Sigmoid colon (tissue), 6 donors: ENCODE measurements at regions not wholly inside any gene's neighbourhood (a gene's known extent, or its start where the extent isn't known, plus 50 kb on each side); places are given as distances from the start of the nearest gene placed in this dataset.

Experiments
- DNase-seq: peaks from one replicate; pipeline ENCODE4 v3.0.0-alpha.2; 2019
- H3K27ac ChIP-seq, 4 donors: fragments of 200-600 bp; sonication (generic); one replicate each; pipeline ENCODE4 v1.5.1; 2016 to 2019; ENCODE audit warnings: mild to moderate bottlenecking in 1 of 4
- H3K27me3 ChIP-seq, 3 donors: fragments of 200-600 bp; sonication (generic); one replicate each; pipeline ENCODE4 v1.5.1; 2019; ENCODE audit warnings: mild to moderate bottlenecking in 1 of 3
- H3K36me3 ChIP-seq, 4 donors: fragments of 200-600 bp; sonication (generic); one replicate each; pipeline ENCODE4 v1.5.1; 2016 to 2019
- H3K4me1 ChIP-seq, 4 donors: fragments of 200-600 bp; sonication (generic); one replicate each; pipeline ENCODE4 v1.5.1; 2017 to 2019
- H3K4me3 ChIP-seq, 4 donors: fragments of 200-600 bp; sonication (generic); one replicate each; pipeline ENCODE4 v1.5.1; 2017 to 2019; ENCODE audit warnings: mild to moderate bottlenecking in 2 of 4, moderate library complexity in 1 of 4
- H3K9me3 ChIP-seq, 4 donors: fragments of 200-600 bp in 3 of 4; sonication (generic) in 3 of 4; one replicate each; pipeline versions ENCODE4 v1.5.1 to v1.6.1; 2013 to 2019
- CTCF ChIP-seq, 4 experiments: fragments of 450-650 bp in 3 of 4; fragments of 200-600 bp in 1 of 4; IDR thresholded peaks; one replicate each; pipeline ENCODE4 v1.5.1; 2016 to 2019; ENCODE audit warnings: antibody characterized with exemption in 4 of 4, mild to moderate bottlenecking in 3 of 4, moderate library complexity in 2 of 4
- EP300 ChIP-seq, 4 donors: sonication (generic); formaldehyde crosslinking; IDR thresholded peaks; one replicate each; pipeline ENCODE4 v1.6.1; 2017; ENCODE audit warnings: antibody characterized with exemption in 4 of 4
- POLR2A ChIP-seq, 2 donors: fragments of 450-650 bp; IDR thresholded peaks; one replicate each; pipeline ENCODE4 v1.6.1; 2016; ENCODE audit warnings: antibody characterized with exemption in 2 of 2, mild to moderate bottlenecking in 2 of 2, moderate library complexity in 2 of 2
- POLR2AphosphoS5 ChIP-seq, 4 donors: sonication (generic); formaldehyde crosslinking; IDR thresholded peaks; one replicate each; pipeline ENCODE4 v1.6.1; 2017; ENCODE audit warnings: antibody characterized with exemption in 4 of 4
- WGBS, 2 donors: extraction: QIAGEN DNeasy Blood & Tissue Kit; methylation state at CpG; one replicate each; pipeline ENCODE4 v1.1.7; 2013; 5-methylcytosine and 5-hydroxymethylcytosine counted together
- intact Hi-C: fragments of 100-400 bp; cut with DNase I; formaldehyde crosslinking; loops from one replicate; pipeline ENCODE4 v1.15.1; 2023
- donor health status: healthy with polysubstance abuse.
- donor health status: healthy.

DNA sequence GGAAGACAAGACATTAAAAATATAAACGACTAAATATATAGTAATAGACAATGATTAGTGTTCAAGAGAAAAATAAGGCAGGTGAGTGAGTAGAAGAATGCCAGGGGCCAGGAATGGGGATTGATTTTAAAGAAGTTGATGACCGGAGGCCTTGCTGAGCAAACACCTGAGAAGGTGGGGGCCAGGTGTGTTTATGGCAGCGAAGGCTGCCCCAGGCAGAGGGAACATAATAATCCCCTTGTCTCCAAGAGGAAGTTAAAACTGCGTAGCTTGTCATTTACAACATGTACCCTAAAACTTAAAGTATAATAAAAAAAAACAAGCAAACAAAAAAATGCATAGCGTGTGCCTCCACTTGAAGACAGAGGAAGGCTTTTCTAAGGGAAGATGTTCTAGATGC is 220.3 kb downstream of the URB2 start:
- no peak for DNase-seq
- no peaks in the 10 kb centered on the region for H3K9me3 ChIP-seq
- no peak overlapping the region for H3K27ac ChIP-seq
- no peaks in the 10 kb centered on the region for H3K27me3 ChIP-seq
- 19 to 65% methylated on average over 5 of the region's 5 CpGs for WGBS, 2 donors
- H3K4me3 ChIP-seq: no peak overlapping the region
- no peaks in the 10 kb centered on the region for H3K36me3 ChIP-seq
- TF ChIP-seq POLR2A (IDR thresholded peaks at IDR 0.05) (no peak), CTCF (IDR thresholded peaks at IDR 0.05) (no peak), POLR2AphosphoS5 (IDR thresholded peaks at IDR 0.05) (no peak), EP300 (IDR thresholded peaks at IDR 0.05) (no peak)
- intact Hi-C loops: no loop called here
- peaks cover 0 to 17% (median 10%) of the 10 kb centered on the region in 4 donors for H3K4me1 ChIP-seq

DNA sequence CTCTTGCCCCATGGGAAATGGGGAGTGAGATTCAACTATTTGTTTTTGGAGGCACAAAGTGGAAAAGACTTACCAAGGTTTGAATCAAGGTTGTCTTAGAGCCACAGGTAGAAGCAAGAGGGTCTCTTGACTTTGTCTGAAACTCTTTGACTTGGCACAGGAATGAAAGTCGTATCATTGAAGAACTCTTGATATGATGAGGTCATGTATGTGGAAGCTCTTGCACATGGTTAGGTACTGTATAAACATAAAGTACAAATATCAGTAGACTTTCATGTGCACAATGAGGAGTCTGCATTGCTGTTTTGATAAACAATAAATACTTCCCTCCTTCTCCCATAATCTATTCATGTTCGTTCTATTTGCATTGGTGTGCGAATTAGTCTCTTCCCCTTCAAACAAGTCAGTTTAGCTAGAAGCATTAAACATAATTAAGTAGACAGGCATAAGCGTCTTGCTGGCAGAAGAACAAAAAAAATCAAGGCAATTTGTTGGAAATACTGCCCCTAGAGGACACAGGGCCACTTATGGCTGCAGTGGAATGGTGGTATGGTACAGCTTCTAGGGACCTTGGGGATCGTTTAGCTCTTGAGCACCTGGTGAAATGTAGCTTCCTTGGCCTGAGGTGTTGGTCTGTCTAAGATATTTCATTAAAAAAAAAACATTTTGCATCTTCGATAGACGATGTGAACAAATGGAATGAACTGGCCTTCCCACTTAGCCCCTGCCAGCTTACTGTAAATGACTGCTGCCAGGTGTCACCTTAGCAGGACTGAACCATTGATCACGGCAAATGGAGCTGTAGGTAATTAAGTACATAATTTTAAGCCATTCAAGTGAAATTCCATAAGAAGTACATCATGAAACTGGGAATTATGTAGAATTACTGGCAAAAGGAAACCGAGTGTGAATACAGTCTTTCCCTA is 218.0 kb upstream of the GALNT2 start:
- H3K27ac ChIP-seq: no peak overlapping the region
- intact Hi-C loops: no loop called here
- H3K9me3 ChIP-seq: no peaks in the 10 kb centered on the region
- no peak for DNase-seq
- TF ChIP-seq EP300 (IDR thresholded peaks at IDR 0.05): no peak
- no peak for TF ChIP-seq POLR2A (IDR thresholded peaks at IDR 0.05)
- TF ChIP-seq CTCF (IDR thresholded peaks at IDR 0.05): no peak
- no peaks in the 10 kb centered on the region for H3K27me3 ChIP-seq
- no peak overlapping the region for H3K4me3 ChIP-seq
- no peaks in the 10 kb centered on the region for H3K36me3 ChIP-seq
- peaks cover 0 to 10% (median 9%) of the 10 kb centered on the region in 4 donors for H3K4me1 ChIP-seq
- WGBS, 2 donors: 87 to 90% methylated on average over 9 of the region's 9 CpGs

GRCh38 chr1:229851511-229851910 is 215.5 kb upstream of the GALNT2 start:
- TF ChIP-seq POLR2A (IDR thresholded peaks at IDR 0.05) (no peak), POLR2AphosphoS5 (IDR thresholded peaks at IDR 0.05) (no peak), EP300 (IDR thresholded peaks at IDR 0.05) (no peak), CTCF (IDR thresholded peaks at IDR 0.05) (no peak)
- WGBS, 2 donors: 89 to 94% methylated on average over 6 of the region's 6 CpGs

DNA sequence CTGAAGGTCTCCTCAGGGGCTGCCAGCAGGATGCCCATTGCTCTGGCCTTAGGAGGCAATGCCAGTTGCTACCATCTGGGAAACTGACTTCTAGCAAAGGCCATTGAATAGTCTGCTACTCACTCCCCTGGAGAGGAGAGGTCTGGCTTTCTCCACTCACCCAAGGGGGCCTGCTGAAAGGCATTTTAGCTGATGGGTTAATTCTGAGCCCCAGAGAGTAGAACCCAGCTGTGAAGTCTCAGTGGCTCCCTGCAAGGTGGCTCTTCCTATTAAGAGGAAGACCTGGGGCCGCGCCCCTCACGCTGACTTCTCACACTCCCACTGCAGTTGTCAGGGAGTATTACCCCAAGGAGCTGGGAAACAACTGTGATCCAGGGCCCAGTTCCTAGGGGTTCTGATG is 213.3 kb upstream of the GALNT2 start:
- Histone ChIP-seq H3K36me3 (no peaks in the 10 kb centered on the region), H3K27ac (no peak overlapping the region), H3K4me3 (no peak overlapping the region), H3K27me3 (no peaks in the 10 kb centered on the region), H3K4me1 (no peaks in the 10 kb centered on the region), H3K9me3 (no peaks in the 10 kb centered on the region)
- 84 to 85% methylated on average over 3 of the region's 3 CpGs for WGBS, 2 donors
- intact Hi-C loops: no loop called here
- TF ChIP-seq CTCF (IDR thresholded peaks at IDR 0.05) (no peak), POLR2AphosphoS5 (IDR thresholded peaks at IDR 0.05) (no peak), EP300 (IDR thresholded peaks at IDR 0.05) (no peak)
- no peak for DNase-seq

More at GRCh38 chr1:229851511-229851910, 215.5 kb upstream of the GALNT2 start:
- no peak for DNase-seq
- no peak overlapping the region for H3K4me3 ChIP-seq
- intact Hi-C loops: no loop called here
- H3K9me3 ChIP-seq: no peaks in the 10 kb centered on the region
- no peaks in the 10 kb centered on the region for H3K36me3 ChIP-seq
- no peak overlapping the region for H3K27ac ChIP-seq
- no peaks in the 10 kb centered on the region for H3K27me3 ChIP-seq
- no peaks in the 10 kb centered on the region for H3K4me1 ChIP-seq
